Endothelial cell of umbilical vein (primary cell): ENCODE measurements at regions not wholly inside any gene's neighbourhood (a gene's known extent, or its start where the extent isn't known, plus 50 kb on each side); places are given as distances from the start of the nearest gene placed in this dataset.
"Not testable (repeated sequence)": the region's sequence is repeated elsewhere in the genome, so short reads cannot be mapped to it uniquely, and the experiment has no call there.

Source experiments
- BruUV-seq: library from RNA; stranded (reverse); fragments of 400-500 nt; replicated peaks from 2 replicates; lab custom pipeline; 2021; lab: Mats Ljungman, UMichigan
- CTCF ChIA-PET: fragments of 300-600, 350-600 bp; sonication (Branson Sonifier 250); formaldehyde crosslinking; loops from one replicate; lab custom pipeline; 2021; ENCODE audit warnings: antibody characterized with exemption, inconsistent platforms; lab: Charles Lee
- POLR2A ChIA-PET: fragments of 300-600, 350-600 bp; sonication (Branson Sonifier 250); formaldehyde crosslinking; loops from one replicate; lab custom pipeline; 2021; ENCODE audit warnings: antibody characterized with exemption, inconsistent platforms; lab: Charles Lee
- DNase-seq: peaks from one replicate; pipeline ENCODE4 v3.0.0-alpha.2; 2011; ENCODE audit warnings: low read depth, low spot score
- FAIRE-seq: peaks from 2 replicates; lab custom pipeline; 2011; peaks lifted over from hg19 to GRCh38; lab: Jason Lieb, UNC
- H2AFZ ChIP-seq: 2 replicates; pipeline ENCODE4 v1.6.0; 2012; ENCODE audit warnings: low read depth, low read length, control low read depth, inconsistent platforms
- H3K27ac ChIP-seq: 2 replicates; pipeline ENCODE4 v1.5.1; 2011; ENCODE audit warnings: low read depth, mild to moderate bottlenecking, control low read depth, low read length, moderate library complexity; ENCODE audit not compliant: insufficient read depth
- H3K27me3 ChIP-seq, 2 experiments: 2 replicates each; pipeline versions ENCODE4 v1.6.0 to v1.6.1; 2011; ENCODE audit warnings: low read length in 2 of 2, mixed read lengths in 1 of 2; ENCODE audit not compliant: control insufficient read depth in 2 of 2, insufficient read depth in 2 of 2
- H3K36me3 ChIP-seq, 2 experiments: 2 replicates in 1 of 2; 3 replicates in 1 of 2; pipeline ENCODE4 v1.5.1; 2011; ENCODE audit warnings: low read length in 2 of 2, mild to moderate bottlenecking in 1 of 2, moderate library complexity in 1 of 2; ENCODE audit not compliant: control insufficient read depth in 2 of 2, insufficient read depth in 2 of 2; ENCODE audit errors: extremely low read depth in 1 of 2
- H3K4me1 ChIP-seq: 3 replicates; pipeline ENCODE4 v1.5.1; 2011; ENCODE audit warnings: mild to moderate bottlenecking, low read length; ENCODE audit not compliant: control insufficient read depth, insufficient read depth; ENCODE audit errors: extremely low read depth
- H3K4me2 ChIP-seq: 2 replicates; pipeline ENCODE4 v1.6.1; 2011; ENCODE audit warnings: low read length, control low read depth, mixed read lengths; ENCODE audit not compliant: insufficient read depth
- H3K4me3 ChIP-seq, 3 experiments: fragments of 200-600 bp in 1 of 3; sonication (generic), shearing (Covaris generic) in 1 of 3; replicated peaks in 1 of 3; 2 replicates each; pipeline ENCODE4 v1.5.1; 2011 to 2016; ENCODE audit warnings: control low read depth in 3 of 3, low read length in 3 of 3, mild to moderate bottlenecking in 2 of 3, inconsistent platforms in 1 of 3, low read depth in 1 of 3, moderate library complexity in 1 of 3; ENCODE audit not compliant: insufficient read depth in 1 of 3
- H3K79me2 ChIP-seq: 2 replicates; pipeline ENCODE4 v1.6.0; 2012; ENCODE audit warnings: low read length, inconsistent platforms; ENCODE audit not compliant: control insufficient read depth, insufficient read depth
- H3K9ac ChIP-seq: replicated peaks from 2 replicates; pipeline ENCODE3; 2011; ENCODE audit warnings: low read length, control low read depth; ENCODE audit not compliant: insufficient read depth; ENCODE audit errors: extremely low read depth
- H3K9me1 ChIP-seq: replicated peaks from 3 replicates; pipeline ENCODE4 v1.6.0; 2011; ENCODE audit warnings: mild to moderate bottlenecking, low read length; ENCODE audit not compliant: control insufficient read depth, insufficient read depth; ENCODE audit errors: extremely low read depth
- H3K9me3 ChIP-seq: replicated peaks from 2 replicates; pipeline ENCODE4 v1.5.1; 2012; ENCODE audit warnings: low read length, inconsistent platforms; ENCODE audit not compliant: control insufficient read depth, insufficient read depth
- H4K20me1 ChIP-seq: replicated peaks from 2 replicates; pipeline ENCODE3; 2011; ENCODE audit warnings: mild to moderate bottlenecking, low read length; ENCODE audit not compliant: control insufficient read depth, insufficient read depth; ENCODE audit errors: extremely low read depth
- EZH2 ChIP-seq: IDR thresholded peaks from 2 replicates; pipeline ENCODE4 v1.6.1; 2012; ENCODE audit warnings: borderline replicate concordance, low read depth, mild to moderate bottlenecking, moderate library complexity, low read length, inconsistent platforms; ENCODE audit not compliant: severe bottlenecking
- FOS ChIP-seq: IDR thresholded peaks from 2 replicates; pipeline ENCODE4 v1.6.1; 2011; ENCODE audit warnings: mild to moderate bottlenecking, low read length, moderate library complexity, borderline replicate concordance; ENCODE audit not compliant: insufficient read depth
- GATA2 ChIP-seq: IDR thresholded peaks from 2 replicates; pipeline ENCODE4 v1.7.0; 2011; ENCODE audit warnings: low read depth, mild to moderate bottlenecking, moderate library complexity, mixed read lengths, low read length; ENCODE audit not compliant: insufficient read length, insufficient read depth
- JUN ChIP-seq: IDR thresholded peaks from 2 replicates; pipeline ENCODE4 v1.6.1; 2011; ENCODE audit warnings: borderline replicate concordance, low read depth; ENCODE audit not compliant: insufficient read length, insufficient read depth
- MYC ChIP-seq: IDR thresholded peaks from one replicate; pipeline ENCODE4 v1.6.1; 2011; ENCODE audit warnings: mild to moderate bottlenecking, low read depth, low read length
- POLR2A ChIP-seq: IDR thresholded peaks from 2 replicates; pipeline ENCODE4 v1.6.1; 2012; ENCODE audit warnings: low read depth, mild to moderate bottlenecking, control low read depth, low read length
- POLR2AphosphoS5 ChIP-seq: IDR thresholded peaks from 2 replicates; pipeline ENCODE4 v1.6.1; 2012; ENCODE audit warnings: low read depth, mild to moderate bottlenecking, control low read depth, low read length, moderate library complexity; ENCODE audit not compliant: insufficient read depth
- dilution Hi-C: fragments of 300-500 bp; cut with MboI; formaldehyde crosslinking; loops from one replicate; pipeline ENCODE4 v1.15.0; 2019; ENCODE audit warnings: low sequenced_read_pairs; ENCODE audit not compliant: extremely low pct_ligation_motif_present
- intact Hi-C: fragments of 100-400 bp; cut with micrococcal nuclease; formaldehyde crosslinking; loops from one replicate; pipeline ENCODE4 v1.10.0; 2022
- TF ChIP-seq, protein P1 (sequence below), 2 donors: IDR thresholded peaks; 1 replicate in 1 of 2; 2 replicates in 1 of 2; pipeline ENCODE4 v1.5.1; 2011; ENCODE audit warnings: low read length in 2 of 2, mild to moderate bottlenecking in 2 of 2, moderate library complexity in 2 of 2, control low read depth in 1 of 2, inconsistent platforms in 1 of 2, low read depth in 1 of 2; ENCODE audit not compliant: insufficient read depth in 1 of 2; ENCODE audit errors: extremely low read depth in 1 of 2
- TF ChIP-seq, protein P2 (sequence below): IDR thresholded peaks from 2 replicates; pipeline ENCODE4 v1.6.1; 2011; ENCODE audit not compliant: insufficient read depth, insufficient read length

DNA sequence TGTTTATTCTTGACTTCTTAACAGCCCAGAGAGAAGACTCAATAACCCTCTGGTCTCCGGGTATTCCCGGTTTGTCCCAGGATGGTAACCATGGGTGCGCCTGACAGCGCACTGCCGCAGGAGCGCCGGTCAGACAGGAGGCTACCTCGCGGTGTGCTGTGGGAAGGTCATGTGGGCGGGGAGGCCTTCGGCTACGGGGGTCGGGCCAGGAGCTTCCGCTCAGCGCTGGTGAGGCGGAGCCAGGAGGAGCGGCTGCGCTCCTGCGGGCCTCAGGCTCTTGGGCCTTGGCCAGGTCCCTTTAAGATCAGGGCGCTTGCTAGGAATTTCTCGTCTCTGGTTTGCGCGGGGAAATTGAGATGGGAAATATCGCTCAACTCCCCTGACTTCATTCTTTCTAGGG lies 182.3 kb upstream of the NDN start:
- DNase-seq (no peak), FAIRE-seq (no peak)
- Histone ChIP-seq H3K36me3 (no peaks in the 10 kb centered on the region), H2AFZ (no peak overlapping the region), H3K79me2 (no peaks in the 10 kb centered on the region), H3K27me3 (no peaks in the 10 kb centered on the region), H3K4me2 (no peak overlapping the region), H3K4me1 (no peaks in the 10 kb centered on the region), H3K4me3 (no peak overlapping the region), H3K27ac (no peak overlapping the region), H3K9me1 (no peaks in the 10 kb centered on the region), H4K20me1 (no peaks in the 10 kb centered on the region), H3K9me3 (no peaks in the 10 kb centered on the region), H3K9ac (no peak overlapping the region)
- dilution Hi-C loops: no loop called here
- ChIA-PET CTCF (no interaction called here), POLR2A (no interaction called here)
- TF ChIP-seq JUN (no peak), POLR2A (no peak), MYC (no peak), EZH2 (no peak), FOS (no peak), POLR2AphosphoS5 (no peak), GATA2 (no peak)
- TF ChIP-seq, protein P1, sequence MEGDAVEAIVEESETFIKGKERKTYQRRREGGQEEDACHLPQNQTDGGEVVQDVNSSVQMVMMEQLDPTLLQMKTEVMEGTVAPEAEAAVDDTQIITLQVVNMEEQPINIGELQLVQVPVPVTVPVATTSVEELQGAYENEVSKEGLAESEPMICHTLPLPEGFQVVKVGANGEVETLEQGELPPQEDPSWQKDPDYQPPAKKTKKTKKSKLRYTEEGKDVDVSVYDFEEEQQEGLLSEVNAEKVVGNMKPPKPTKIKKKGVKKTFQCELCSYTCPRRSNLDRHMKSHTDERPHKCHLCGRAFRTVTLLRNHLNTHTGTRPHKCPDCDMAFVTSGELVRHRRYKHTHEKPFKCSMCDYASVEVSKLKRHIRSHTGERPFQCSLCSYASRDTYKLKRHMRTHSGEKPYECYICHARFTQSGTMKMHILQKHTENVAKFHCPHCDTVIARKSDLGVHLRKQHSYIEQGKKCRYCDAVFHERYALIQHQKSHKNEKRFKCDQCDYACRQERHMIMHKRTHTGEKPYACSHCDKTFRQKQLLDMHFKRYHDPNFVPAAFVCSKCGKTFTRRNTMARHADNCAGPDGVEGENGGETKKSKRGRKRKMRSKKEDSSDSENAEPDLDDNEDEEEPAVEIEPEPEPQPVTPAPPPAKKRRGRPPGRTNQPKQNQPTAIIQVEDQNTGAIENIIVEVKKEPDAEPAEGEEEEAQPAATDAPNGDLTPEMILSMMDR (IDR thresholded peaks at IDR 0.05; ENCODE audit: extremely low read depth in 1 of 2, insufficient read depth in 1 of 2, low read depth in 1 of 2, low read length in 2 of 2): no peak
- TF ChIP-seq, protein P2, sequence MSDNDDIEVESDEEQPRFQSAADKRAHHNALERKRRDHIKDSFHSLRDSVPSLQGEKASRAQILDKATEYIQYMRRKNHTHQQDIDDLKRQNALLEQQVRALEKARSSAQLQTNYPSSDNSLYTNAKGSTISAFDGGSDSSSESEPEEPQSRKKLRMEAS: no peak
- no TSS peak for BruUV-seq
- intact Hi-C loops: loop anchor here (5.0 kb wide), 1 partner anchor 227 kb away; no protein-coding TSS in a partner anchor

DNA sequence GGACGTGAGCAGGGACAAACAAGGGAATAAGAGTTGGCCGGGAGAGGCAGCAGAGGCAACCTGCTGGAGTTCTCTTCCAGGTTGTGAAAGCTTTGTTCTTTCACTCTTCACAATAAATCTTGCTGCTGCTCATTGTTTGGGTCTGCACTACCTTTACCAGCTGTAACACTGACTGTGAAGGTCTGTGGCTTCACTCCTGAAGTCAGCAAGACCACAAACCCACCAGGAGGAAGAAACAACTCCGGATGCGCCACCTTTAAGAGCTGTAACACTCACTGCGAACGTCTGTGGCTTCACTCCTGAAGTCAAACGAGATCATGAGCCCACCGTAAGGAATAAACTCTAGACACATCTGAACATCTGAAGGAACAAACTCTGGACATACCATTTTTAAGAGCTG lies 186.5 kb upstream of the NDN start:
- BruUV-seq, POLR2A ChIA-PET, H3K9me3 ChIP-seq, intact Hi-C loops, H3K79me2 ChIP-seq, H3K27ac ChIP-seq, H2AFZ ChIP-seq, DNase-seq, H3K4me2 ChIP-seq, CTCF ChIA-PET, H3K9ac ChIP-seq, H3K36me3 ChIP-seq, dilution Hi-C loops, H3K4me3 ChIP-seq, H3K4me1 ChIP-seq, H3K9me1 ChIP-seq, H4K20me1 ChIP-seq, FAIRE-seq, H3K27me3 ChIP-seq: not testable (repeated sequence)
